IPS DF 4.7 (cell line): ENCODE measurements at regions not wholly inside any gene's neighbourhood (a gene's known extent, or its start where the extent isn't known, plus 50 kb on each side); places are given as distances from the start of the nearest gene placed in this dataset.
"Not testable (repeated sequence)": the region's sequence is repeated elsewhere in the genome, so short reads cannot be mapped to it uniquely, and the experiment has no call there.

Experiments
- DNase-seq: peaks from one replicate; pipeline ENCODE4 v3.0.0-alpha.2; 2013; ENCODE audit warnings: low spot score; ENCODE audit errors: extremely low read depth

- DNase-seq = no peak
Observed at GRCh38 chr2:13996527-13996926, 636.0 kb upstream of the LRATD1 start.

DNA sequence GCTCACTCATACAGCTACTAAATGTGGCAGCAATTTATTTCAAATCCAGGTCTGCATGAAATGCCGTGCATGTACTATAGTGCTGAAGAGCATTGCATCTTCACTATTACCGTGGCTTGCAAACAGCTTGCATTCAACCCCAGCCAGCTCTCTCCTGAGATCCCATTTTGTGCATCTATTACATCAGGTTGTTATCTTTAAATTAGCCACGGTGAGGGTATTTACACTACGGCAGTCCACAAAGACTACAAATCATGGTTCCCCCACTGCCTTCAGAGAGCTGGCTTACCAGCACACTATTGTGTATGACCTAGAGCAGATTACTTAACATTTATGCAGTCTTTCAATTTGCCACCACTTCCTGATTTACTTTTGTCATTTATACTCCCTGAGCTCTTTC, 621.3 kb upstream of the LRATD1 start:
- no peak for DNase-seq

- no peak for DNase-seq
Observed at GRCh38 chr2:14015113-14015630, 617.3 kb upstream of the LRATD1 start.

- DNase-seq = no peak
Observed at GRCh38 chr2:14016289-14016955, 616.1 kb upstream of the LRATD1 start.

GRCh38 chr2:14018620-14019019, 613.9 kb upstream of the LRATD1 start:
- no peak for DNase-seq

DNA sequence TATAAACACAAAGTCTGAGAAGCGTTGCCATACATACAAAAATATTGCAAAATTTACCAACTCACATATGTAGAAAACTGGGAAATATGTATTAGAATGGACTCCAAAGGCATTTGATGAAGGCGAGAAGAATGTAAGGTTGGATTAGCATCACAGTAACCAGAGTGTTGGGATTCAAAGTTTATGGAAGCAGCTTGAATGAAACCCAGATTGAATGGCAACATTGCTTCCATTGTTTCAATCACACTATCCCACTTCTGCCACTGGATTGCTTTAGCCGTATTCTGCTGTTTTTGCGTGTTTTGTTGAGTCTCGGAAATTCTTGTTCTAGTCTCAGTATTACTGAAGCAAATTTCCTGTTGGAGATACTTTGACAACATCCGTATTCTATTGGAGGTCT, 609.0 kb upstream of the LRATD1 start:
- DNase-seq = no peak

DNA sequence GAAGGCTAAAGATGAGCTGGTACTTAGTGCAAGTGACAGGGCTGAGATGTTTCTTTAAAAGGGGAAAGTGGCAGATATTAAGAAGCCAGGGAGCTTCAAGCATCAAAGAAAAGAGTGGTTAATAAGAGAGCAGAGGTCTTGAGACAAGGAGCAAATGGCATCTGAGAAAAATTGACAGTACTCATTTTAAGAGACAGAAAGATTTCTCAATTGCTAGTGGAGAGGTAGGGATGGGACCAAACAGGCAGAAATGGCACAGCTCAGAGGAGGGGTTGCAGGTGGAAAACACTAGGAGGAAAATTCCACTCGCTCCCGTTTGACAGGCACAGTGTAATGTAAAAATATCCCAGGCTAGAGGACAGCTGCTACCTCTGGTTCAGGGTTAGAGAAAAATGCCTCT, 593.4 kb upstream of the LRATD1 start:
- no peak for DNase-seq

GRCh38 chr2:14047491-14047890, 585.0 kb upstream of the LRATD1 start:
- DNase-seq = no peak

DNA sequence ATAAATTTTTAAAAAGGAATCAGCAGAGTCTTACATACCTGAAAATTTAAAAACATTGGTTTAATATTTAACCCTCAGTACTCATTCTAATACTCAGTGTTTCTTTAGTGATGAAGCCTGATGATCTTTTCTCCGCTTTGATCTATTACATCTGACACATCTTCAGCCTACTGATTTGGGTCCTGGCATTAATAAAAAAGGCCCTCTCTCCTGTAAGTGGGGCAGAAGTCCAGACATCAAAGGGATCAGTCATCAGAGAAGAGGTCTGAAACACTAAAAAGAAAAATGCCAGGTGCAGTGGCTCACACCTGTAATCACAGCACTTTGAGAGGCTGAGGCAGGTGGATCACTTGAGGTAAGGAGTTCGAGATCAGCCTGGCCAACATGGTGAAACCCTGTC, 581.1 kb upstream of the LRATD1 start:
- DNase-seq = no peak

GRCh38 chr2:14053105-14053504, 579.4 kb upstream of the LRATD1 start:
- DNase-seq = no peak

GRCh38 chr2:14064346-14064745, 568.2 kb upstream of the LRATD1 start:
- DNase-seq = no peak

GRCh38 chr2:14072338-14072737, 560.2 kb upstream of the LRATD1 start:
- no peak for DNase-seq

DNA sequence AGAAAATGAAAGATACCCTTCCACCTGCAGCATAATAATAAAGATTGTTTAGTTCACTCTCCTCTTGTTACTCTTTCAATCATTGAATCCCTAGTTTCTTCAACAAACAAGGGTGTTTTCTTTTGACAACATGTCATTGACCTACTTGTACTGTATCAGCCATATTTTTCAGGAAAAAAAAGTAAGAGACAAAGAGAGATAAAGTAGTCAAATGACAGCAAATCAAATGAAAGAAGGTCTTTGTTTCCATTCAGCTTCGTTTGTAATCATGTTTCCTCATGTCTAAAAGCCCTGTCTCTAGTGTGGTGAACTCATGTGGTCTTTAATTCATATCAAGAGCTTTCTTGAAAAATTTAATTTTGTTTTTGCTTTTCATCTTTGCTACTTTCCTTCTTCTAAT, 557.8 kb upstream of the LRATD1 start:
- DNase-seq = no peak

DNA sequence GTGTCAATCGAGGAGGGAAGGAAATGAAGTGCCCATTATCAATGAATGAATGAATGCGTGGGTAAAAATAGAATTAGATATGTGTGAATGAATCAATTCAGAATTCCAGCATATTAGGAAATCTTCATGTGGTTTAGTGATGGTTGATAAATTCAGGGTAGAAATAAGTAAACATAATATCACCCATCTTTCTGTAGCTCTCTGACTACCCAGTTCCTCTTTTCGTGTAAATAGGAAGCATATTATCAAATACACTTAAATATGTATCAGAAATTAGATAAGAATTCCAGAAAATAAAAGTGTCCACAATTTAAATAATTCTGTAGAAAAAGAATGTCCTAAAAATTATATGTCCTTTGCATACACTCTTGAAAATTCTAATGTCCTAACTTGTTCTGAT, 552.9 kb upstream of the LRATD1 start:
- no peak for DNase-seq

DNA sequence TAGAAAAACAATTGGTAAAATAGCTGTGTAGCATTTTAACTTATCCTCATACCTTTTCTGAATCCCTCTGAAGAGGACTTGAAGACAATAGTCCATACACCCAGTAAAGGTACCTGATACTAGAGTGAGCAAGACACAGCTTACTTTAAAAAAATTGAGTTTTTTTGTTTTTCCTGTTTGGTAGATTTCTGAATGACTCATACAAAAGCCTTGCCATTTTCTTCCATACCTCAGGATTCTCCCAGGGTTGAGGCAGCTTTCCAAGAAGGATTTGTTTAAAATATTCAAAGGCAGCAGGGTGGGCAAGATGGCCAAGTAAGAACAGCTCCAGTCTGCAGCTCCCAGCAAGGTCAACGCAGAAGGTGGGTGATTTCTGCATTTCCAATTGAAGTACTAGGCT, 551.0 kb upstream of the LRATD1 start:
- DNase-seq = no peak

GRCh38 chr2:14082640-14083039, 549.9 kb upstream of the LRATD1 start:
- DNase-seq = no peak

- no peak for DNase-seq
Observed at GRCh38 chr2:14094592-14094991, 537.9 kb upstream of the LRATD1 start.

DNA sequence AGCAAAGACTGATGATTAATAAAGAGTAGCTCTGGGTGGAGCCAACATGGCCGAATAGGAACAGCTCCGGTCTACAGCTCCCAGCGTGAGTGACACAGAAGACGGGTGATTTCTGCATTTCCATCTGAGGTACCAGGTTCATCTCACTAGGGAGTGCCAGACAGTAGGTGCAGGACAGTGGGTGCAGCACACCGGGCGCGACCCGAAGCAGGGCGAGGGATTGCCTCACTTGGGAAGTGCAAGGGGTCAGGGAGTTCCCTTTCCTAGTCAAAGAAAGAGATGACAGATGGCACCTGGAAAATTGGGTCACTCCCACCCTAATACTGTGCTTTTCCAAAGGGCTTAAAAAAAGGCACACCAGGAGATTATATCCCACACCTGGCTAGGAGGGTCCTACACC, 533.4 kb upstream of the LRATD1 start:
- not testable (repeated sequence) for DNase-seq

GRCh38 chr2:14114275-14114674, 518.2 kb upstream of the LRATD1 start:
- no peak for DNase-seq

DNA sequence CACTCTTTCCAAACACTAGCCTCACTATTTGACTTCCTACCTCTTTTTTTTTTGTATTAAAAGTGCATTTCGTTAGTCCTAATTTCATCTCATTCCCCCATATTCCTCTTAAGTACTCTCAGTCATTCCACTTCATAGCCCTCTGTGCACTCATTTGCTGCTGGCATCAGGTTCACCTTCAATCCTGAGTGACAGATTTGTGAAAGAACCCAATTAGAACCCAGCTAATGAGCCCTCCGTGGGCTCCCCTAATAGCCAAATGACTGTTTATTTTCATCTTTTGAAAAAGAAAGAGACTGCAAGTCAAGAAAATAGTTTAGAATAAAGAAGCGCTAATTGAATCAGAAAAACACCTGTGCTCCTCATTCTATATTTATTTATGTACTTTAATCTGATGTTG, 512.1 kb upstream of the LRATD1 start:
- no peak for DNase-seq

DNA sequence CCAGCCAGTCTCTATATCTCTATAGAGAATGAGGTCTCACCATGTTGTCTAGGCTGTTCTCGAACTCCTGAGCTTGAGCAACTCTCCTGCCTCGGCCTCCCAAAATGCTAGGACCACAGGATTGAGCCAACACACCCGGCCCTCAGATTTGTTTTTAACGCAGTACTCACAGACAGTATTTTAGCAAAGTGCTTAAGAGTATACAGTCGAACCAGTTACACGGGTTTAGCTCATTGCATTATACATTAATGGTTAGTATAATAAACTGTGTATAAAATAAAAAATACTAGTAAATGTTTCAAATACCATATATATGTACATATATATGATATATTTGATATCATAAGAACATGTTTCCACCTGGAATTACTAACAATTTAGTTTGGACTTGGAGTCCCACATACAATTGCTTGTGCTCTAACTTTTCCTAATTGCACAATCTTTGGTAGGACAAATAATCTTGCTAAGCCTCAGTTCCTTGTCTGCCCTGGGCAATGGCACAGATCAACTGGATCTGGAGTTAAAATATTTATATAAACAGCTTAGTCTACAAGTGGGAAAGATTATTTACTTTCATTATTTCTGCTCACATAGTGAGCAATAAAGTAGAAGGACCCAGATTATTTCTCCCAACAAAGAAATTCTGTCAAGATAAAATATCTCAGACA, 508.9 kb upstream of the LRATD1 start:
- DNase-seq = no peak

DNA sequence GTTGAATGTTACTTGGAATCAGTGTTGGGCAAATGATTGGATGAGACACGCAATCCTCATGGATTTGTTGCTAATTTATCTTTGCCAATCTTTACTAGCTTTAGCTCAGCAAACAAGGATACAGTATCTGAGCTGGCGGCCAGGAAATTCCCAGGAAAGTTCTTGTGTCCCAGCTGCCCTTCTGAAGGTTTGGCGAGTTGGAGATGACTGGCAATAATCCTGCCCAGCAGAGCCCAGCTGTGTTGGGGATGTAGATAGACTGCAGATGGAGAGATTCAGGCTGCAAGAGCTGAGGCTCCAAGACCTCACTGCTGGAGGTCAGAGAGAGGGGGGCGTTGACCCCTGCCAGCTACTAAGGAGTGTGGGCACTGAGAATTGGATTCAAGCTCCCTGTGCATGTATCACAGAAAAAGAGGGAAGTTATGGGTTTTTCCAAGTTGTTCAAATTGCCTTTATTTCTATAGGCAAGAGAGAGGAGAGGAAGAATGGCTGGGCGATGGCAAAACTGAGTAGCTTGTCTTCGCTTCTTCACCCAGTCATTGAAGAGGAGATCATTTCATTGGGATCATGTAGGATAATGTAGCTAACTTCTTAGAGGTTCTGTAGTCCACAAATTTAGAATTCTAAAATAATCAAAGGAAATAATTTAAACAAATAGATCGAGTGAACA, 506.8 kb upstream of the LRATD1 start:
- DNase-seq = no peak

DNA sequence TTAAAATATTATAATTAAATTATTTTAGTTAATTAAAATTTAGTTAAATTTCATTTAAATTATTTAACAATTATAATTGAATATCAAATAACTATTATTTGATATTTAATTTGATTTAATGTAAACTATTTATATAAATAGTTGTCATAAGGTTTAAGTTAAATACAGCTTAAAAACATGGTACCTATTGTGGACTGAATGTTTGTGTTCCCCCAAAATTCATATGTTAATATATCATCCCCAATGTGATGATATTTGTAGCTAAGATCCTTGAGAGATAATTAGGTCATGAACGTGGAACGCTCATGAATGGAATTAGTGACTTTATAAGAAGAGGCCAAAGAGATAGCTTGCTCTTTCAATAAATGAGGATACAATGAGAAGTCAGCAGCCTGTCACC, 505.7 kb upstream of the LRATD1 start:
- no peak for DNase-seq
